Testis (tissue), 2 donors: ENCODE measurements at regions not wholly inside any gene's neighbourhood (a gene's known extent, or its start where the extent isn't known, plus 50 kb on each side); places are given as distances from the start of the nearest gene placed in this dataset.

Experiments used
- CTCF ChIP-seq, 3 experiments: fragments of 450-650 bp in 2 of 3; fragments of 200-600 bp in 1 of 3; sonication (generic) in 1 of 3; IDR thresholded peaks; one replicate each; pipeline ENCODE4 v1.5.1; 2016 to 2019; ENCODE audit warnings: antibody characterized with exemption in 3 of 3, mild to moderate bottlenecking in 2 of 3, moderate library complexity in 1 of 3
- POLR2A ChIP-seq: fragments of 450-650 bp; IDR thresholded peaks from one replicate; pipeline ENCODE4 v1.6.1; 2017; ENCODE audit warnings: antibody characterized with exemption, mild to moderate bottlenecking, moderate library complexity

- TF ChIP-seq CTCF (IDR thresholded peaks at IDR 0.05) = no peak
- no peak for TF ChIP-seq POLR2A
These were observed 197.2 kb upstream of the IL15 start for GRCh38 chr4:141439223-141439622.
